ENCODE measurements at regions not wholly inside any gene's neighbourhood (a gene's known extent, or its start where the extent isn't known, plus 50 kb on each side); places are given as distances from the start of the nearest gene placed in this dataset.
A peak's percentile ranks its signal among the peaks of the same experiment; 100 is the strongest.
"Not testable (repeated sequence)": the region's sequence is repeated elsewhere in the genome, so short reads cannot be mapped to it uniquely, and the experiment has no call there.

DNA sequence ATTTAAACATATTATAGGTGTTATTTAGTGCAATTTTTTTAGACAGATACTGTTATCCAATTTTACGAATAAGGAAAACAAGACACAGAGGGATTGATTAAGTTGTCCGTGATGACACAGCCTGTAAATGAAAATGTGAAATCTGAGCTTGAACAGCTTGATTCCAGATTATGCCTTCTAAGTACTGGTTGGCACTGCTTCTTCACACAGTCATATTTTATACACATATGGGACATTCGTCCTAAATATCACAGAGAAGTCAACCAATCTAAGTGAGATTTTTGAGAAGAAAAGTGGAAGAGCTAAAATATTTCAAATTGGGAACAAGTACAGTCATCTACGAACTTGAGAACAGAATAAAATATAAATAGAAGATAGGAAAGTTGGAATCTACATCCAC, 756.3 kb downstream of the BCKDHB start:
- no peak for DNase-seq

DNA sequence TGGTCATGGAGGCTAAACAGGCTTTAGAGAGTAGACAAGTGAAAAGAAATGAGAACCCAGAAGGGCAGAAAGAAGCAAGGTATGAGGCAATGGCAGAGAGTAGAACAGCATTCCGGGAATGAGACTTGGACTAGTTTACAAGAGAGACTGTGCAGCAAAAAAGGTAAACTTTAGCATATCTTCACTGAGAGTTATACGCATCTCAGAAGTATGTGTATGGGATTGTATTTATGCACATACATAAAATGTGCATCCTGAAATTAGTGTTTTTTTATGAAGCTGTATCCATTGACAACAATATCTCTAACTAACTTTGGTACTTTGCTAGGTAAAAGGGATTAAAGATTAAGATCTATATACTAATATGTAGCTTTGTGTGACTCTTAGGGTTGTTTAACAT, 753.6 kb downstream of the BCKDHB start:
- DNase-seq: no peak

- not testable (repeated sequence) for DNase-seq
These were observed 741.5 kb downstream of the BCKDHB start for GRCh38 chr6:80847973-80848372.

GRCh38 chr6:80832337-80832736, 725.9 kb downstream of the BCKDHB start:
- DNase-seq: no peak

- DNase-seq: no peak
These were observed 686.9 kb downstream of the BCKDHB start for GRCh38 chr6:80793411-80793810.

- no peak for DNase-seq
These were observed 685.7 kb downstream of the BCKDHB start for GRCh38 chr6:80792151-80792550.

DNA sequence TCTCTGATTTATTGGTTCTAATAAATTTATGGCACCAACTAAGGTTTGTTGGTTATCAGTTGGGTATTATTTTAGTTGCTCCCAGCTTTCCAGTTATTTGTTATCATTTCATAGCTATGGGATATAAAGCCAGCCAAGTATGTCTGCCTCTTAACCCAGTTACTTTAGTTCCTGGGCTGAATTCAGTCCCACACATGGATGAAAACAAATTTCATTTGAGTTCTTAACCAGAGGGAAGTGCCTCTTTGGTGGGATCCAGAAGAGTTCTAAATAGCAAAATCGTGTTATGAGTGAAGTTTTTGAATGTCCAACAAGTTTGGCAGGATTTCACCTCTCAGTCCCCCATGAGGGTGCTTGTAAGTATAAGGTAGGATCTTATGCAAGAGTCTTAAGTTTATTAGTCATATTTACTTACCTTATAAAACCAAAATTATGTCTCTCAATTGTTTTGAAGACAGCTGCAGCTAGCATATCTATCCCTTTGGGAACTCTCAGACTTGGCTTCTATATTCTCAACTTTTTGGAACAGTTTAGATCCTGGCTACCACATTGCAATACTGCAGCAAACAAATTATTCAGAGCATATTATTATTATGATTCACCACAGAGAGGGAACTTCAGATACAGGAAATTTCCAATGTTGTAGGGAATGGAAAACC, 683.6 kb downstream of the BCKDHB start:
- DNase-seq: no peak

DNA sequence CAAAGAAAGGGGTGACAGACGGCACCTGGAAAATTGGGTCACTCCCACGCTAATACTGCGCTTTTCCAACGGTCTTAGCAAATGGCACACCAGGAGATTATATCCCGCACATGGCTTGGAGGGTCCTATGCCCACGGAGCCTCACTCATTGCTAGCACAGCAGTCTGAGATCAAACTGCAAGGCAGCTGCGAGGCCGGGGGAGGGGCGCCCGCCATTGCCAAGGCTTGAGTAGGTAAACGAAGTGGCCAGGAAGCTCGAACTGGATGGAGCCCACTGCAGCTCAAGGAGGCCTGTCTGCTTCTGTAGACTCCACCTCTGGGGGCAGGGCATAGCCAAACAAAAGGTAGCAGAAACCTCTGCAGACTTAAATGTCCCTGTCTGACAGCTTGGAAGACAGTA, 676.8 kb downstream of the BCKDHB start:
- not testable (repeated sequence) for DNase-seq

DNA sequence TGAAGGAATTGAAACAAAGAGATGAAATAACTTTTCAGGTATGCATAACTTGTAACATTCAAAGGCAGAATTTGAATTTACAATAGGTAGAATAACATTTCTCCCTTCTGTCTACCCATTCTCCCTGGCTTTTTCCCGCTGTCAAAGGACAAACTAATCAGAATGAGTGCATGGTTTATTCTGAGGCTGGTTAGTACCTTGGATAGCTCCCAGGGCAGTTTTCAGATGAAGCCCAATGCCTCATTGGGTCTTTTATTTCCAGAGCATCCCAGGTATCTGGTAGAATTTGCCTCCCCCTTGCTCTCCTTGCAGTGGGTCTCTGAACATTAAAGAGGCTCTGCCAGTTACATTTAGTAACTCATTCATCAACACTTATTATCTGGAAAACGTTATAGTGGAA, 665.5 kb downstream of the BCKDHB start:
- no peak for DNase-seq

DNA sequence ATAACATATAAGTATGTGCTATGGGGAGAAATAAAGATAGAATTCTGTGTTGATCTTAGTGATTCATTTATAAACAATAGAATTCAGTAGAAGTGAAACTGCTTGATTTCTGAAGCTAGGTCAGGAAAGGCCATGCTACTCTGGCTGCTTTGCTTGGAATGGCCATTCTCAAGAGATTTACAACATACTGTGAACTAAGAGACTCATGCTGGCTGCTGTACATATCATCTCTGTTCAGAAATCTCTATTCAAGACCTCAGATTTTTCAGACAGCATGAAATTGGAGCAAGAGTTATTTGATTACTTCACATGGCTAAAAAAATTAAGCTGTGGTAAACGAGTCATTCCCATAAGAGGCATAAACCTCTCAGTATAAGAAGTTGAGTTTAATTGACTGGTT, 662.6 kb downstream of the BCKDHB start:
- DNase-seq: no peak

DNA sequence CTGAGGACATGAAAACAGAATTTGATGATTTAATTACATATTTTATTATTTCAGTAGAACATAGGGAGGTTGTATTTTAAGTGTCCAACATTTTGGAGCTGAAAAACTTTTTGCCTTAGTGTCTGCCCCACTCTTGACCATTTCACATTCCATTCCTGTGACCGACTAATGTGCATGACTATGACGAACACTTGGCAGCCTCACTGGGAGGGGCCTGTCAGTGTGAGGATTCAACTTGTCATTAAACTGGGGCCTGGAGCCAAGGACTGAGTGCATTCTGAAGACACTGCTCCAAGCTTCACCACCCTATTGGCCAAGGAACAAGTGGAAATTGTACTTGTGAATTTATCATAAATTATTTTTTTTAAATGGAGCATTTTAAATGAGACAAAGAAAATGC, 661.3 kb downstream of the BCKDHB start:
- DNase-seq: no peak

DNA sequence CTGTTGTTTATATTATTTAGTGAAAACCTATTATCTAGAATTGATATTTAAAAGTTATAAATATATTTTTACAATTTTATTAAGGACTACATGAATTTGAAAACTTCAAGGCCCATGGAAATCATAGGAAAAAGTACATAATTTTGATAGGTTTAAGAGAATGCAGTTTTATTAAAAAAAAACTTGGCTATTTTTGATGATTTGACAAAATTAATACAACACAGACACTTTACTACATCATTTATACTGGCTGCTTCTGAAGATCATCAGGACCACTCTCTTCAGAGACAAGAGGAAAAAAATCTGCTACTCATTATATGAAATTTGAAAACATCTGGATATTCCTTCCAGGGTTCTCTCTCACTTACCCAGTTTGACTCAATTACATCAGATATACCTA, 637.7 kb downstream of the BCKDHB start:
- DNase-seq: no peak

GRCh38 chr6:80742481-80742880, 636.0 kb downstream of the BCKDHB start:
- DNase-seq: peak; percentile 0

- DNase-seq: no peak
These were observed 627.2 kb downstream of the BCKDHB start for GRCh38 chr6:80733641-80734040.

DNA sequence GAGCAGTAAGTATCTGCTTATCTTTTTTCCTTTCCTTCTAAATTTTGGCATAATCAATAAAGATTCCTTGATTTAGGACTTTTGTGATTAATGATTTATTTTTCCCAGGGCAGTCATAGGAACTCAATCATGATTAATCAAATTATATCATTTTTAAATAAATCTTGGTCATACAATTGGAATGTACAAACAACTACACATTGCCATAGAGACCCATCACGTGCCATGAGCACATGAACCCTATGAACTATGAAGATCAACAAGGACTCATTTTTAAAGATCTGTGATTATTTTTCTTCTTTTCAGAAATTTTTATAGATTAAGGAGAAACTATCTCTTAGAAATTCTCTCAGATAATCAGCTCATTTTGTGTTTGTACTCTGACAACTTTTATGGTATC, 622.4 kb downstream of the BCKDHB start:
- DNase-seq: no peak

GRCh38 chr6:80728101-80728750, 621.8 kb downstream of the BCKDHB start:
- DNase-seq: no peak

GRCh38 chr6:80725156-80725930, 618.9 kb downstream of the BCKDHB start:
- DNase-seq: no peak

- no peak for DNase-seq
These were observed 614.4 kb downstream of the BCKDHB start for GRCh38 chr6:80720824-80721223.

- DNase-seq: no peak
These were observed 608.0 kb downstream of the BCKDHB start for GRCh38 chr6:80714513-80714912.

DNA sequence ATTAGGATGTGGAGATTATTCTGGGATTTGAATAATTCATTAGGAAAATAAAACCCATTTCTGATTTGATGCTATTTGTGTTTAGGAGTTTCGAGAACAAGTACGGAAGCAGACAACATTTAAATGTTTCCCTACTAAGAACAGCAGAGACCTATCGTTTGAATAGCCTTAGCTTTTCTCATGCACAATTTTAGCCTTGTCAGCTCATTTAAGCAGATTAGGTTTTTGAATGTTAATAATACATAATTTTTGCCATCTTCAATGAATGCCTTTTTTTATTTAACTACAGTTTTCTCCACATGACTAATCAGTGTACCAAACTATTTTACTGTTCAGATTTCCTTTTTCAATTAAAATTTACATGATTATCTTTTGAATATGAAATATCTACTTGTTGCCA, 592.0 kb downstream of the BCKDHB start:
- no peak for DNase-seq

DNA sequence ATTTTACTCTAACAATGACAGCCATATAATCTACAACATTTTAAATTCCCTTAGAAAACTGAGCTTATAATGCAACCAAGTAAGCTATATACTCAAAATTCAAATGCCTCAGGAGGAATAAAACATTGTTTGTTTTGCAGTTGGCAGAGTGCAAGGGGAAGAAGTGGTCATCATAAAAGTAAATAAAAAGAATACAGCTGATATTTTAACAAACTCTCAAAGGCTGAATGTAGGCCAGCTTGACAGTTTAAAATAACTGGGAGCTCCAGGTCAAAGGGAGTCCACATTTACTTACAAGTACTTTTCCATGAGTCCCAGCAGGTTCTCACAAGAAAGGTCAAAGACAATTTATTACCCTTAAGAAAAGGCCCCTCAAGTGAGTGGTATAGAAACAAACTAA, 589.8 kb downstream of the BCKDHB start:
- DNase-seq: no peak

- no peak for DNase-seq
These were observed 584.2 kb downstream of the BCKDHB start for GRCh38 chr6:80690551-80691131.

- DNase-seq: no peak
These were observed 583.4 kb downstream of the BCKDHB start for GRCh38 chr6:80689716-80690395.
